ENCODE measurements at regions not wholly inside any gene's neighbourhood (a gene's known extent, or its start where the extent isn't known, plus 50 kb on each side); places are given as distances from the start of the nearest gene placed in this dataset.

- Histone ChIP-seq H3K27ac (ENCODE audit: extremely low read depth, low read depth, low read length) (no peak overlapping the region), H3K9me3 (ENCODE audit: control insufficient read depth, insufficient read depth, low read depth, low read length) (no peaks in the 10 kb centered on the region), H3K4me1 (ENCODE audit: control insufficient read depth, insufficient read depth, low read length) (no peaks in the 10 kb centered on the region), H3K4me3 (ENCODE audit: low read depth, low read length) (no peak overlapping the region), H3K36me3 (ENCODE audit: control insufficient read depth in 2 of 2, insufficient read depth in 1 of 2, low read length in 2 of 2) (no peaks in the 10 kb centered on the region)
- ChIA-PET POLR2A (no interaction called here), CTCF (interaction anchor here (0.5 to 5.2 kb wide), 42 partner anchors 11 to 1364 kb away, joined by 3 to 45 read pairs (median 4); no protein-coding TSS in a partner anchor)
- no peak for TF ChIP-seq ZNF426 (tag by site-specific recombination; IDR thresholded peaks at IDR 0.05)
- no peak for TF ChIP-seq ZNF501 (tag by site-specific recombination; IDR thresholded peaks at IDR 0.05)
- TF ChIP-seq ZNF114 (tag by site-specific recombination; IDR thresholded peaks at IDR 0.05), result no peak
- no peak for TF ChIP-seq ZSCAN4 (tag by site-specific recombination; IDR thresholded peaks at IDR 0.05)
- no peak for TF ChIP-seq ZBTB8A (tag by site-specific recombination; IDR thresholded peaks at IDR 0.05)
- no peak for TF ChIP-seq MZF1 (tag by site-specific recombination; IDR thresholded peaks at IDR 0.05; ENCODE audit: borderline replicate concordance)
- no peak for TF ChIP-seq ZNF292 (tag by site-specific recombination; IDR thresholded peaks at IDR 0.05; ENCODE audit: borderline replicate concordance, low read depth)
- TF ChIP-seq REST (tag by site-specific recombination; IDR thresholded peaks at IDR 0.05), result no peak
- no peak for TF ChIP-seq ZNF514 (tag by site-specific recombination; IDR thresholded peaks at IDR 0.05)
- no peak for TF ChIP-seq ZNF777 (tag by site-specific recombination; IDR thresholded peaks at IDR 0.05; ENCODE audit: borderline replicate concordance)
- no peak for TF ChIP-seq REPIN1 (tag by site-specific recombination; IDR thresholded peaks at IDR 0.05; ENCODE audit: low read depth)
- TF ChIP-seq, protein P1, sequence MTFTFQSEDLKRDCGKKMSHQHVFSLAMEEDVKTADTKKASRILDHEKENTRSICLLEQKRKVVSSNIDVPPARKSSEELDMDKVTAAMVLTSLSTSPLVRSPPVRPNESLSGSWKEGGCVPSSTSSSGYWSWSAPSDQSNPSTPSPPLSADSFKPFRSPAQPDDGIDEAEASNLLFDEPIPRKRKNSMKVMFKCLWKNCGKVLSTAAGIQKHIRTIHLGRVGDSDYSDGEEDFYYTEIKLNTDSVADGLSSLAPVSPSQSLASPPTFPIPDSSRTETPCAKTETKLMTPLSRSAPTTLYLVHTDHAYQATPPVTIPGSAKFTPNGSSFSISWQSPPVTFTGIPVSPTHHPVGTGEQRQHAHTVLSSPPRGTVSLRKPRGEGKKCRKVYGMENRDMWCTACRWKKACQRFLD (tag by site-specific recombination; IDR thresholded peaks at IDR 0.05), result no peak
- TF ChIP-seq ZNF610 (tag by site-specific recombination; IDR thresholded peaks at IDR 0.05; ENCODE audit: borderline replicate concordance), result no peak
- TF ChIP-seq GLIS1 (tag by site-specific recombination; IDR thresholded peaks at IDR 0.05), result no peak
- TF ChIP-seq ZNF138 (tag by site-specific recombination; IDR thresholded peaks at IDR 0.05; ENCODE audit: borderline replicate concordance), result no peak
- TF ChIP-seq ZIC2 (tag by site-specific recombination; IDR thresholded peaks at IDR 0.05), result no peak
- no peak for TF ChIP-seq GLI2 (tag by site-specific recombination; IDR thresholded peaks at IDR 0.05; ENCODE audit: borderline replicate concordance, low read depth)
- TF ChIP-seq TRIM28 (IDR thresholded peaks at IDR 0.05; ENCODE audit: borderline replicate concordance, low read length), result no peak
Observed at GRCh38 chr1:209249280-209249670, 334.2 kb upstream of the CAMK1G start.

DNA sequence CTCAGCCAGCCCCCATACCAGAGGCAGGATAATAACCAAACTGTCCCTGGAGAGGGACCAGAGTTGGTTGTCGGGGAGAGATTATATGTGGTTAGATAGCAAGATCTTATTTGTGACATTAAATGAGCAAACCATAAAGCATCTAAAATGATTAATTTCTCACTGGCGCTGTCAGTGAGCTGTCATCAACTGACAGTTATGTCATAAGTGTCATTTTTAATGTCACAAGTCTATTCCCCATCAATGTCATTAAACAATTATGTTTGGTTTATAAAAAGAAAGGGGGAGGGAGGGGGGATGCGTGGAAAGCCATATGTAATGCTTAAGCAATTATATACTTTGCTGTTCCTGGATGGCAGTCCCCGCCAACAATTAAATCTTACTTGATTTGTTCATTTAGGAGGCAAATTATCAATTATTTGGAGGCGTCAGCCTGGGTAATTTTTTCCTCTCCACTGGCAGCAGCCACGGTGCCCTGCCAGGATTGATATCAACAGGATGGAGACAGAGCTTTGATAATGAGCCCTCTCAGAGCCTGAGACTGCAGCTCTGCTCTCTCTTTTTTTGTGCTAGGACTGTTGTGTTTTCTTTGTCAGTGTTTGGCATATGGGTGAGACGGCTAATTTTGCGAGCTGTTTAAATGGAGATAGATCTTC is 333.6 kb upstream of the CAMK1G start:
- ChIA-PET POLR2A (no interaction called here), CTCF (interaction anchor here (0.6 to 5.2 kb wide), 16 partner anchors 11 to 888 kb away, joined by 3 to 45 read pairs (median 4); no protein-coding TSS in a partner anchor)
- no peak overlapping the region for H3K27ac ChIP-seq (ENCODE audit: extremely low read depth, low read depth, low read length)
- no peaks in the 10 kb centered on the region for H3K36me3 ChIP-seq (ENCODE audit: control insufficient read depth in 2 of 2, insufficient read depth in 1 of 2, low read length in 2 of 2)
- TF ChIP-seq ZNF639 (tag by site-specific recombination; IDR thresholded peaks at IDR 0.05) (no peak), MYNN (tag by site-specific recombination; IDR thresholded peaks at IDR 0.05; ENCODE audit: borderline replicate concordance) (no peak), ZXDB (tag by site-specific recombination; IDR thresholded peaks at IDR 0.05) (no peak), ZNF362 (tag by site-specific recombination; IDR thresholded peaks at IDR 0.05) (no peak), ZNF707 (tag by site-specific recombination; IDR thresholded peaks at IDR 0.05) (no peak), ZNF155 (tag by site-specific recombination; IDR thresholded peaks at IDR 0.05) (no peak), ZNF473 (tag by site-specific recombination; IDR thresholded peaks at IDR 0.05) (no peak), ZNF792 (tag by site-specific recombination; IDR thresholded peaks at IDR 0.05) (no peak), ZNF221 (tag by site-specific recombination; IDR thresholded peaks at IDR 0.05; ENCODE audit: borderline replicate concordance) (no peak)
- H3K4me3 ChIP-seq (ENCODE audit: low read depth, low read length), result no peak overlapping the region
- H3K4me1 ChIP-seq (ENCODE audit: control insufficient read depth, insufficient read depth, low read length), result no peaks in the 10 kb centered on the region
- H3K9me3 ChIP-seq (ENCODE audit: control insufficient read depth, insufficient read depth, low read depth, low read length), result no peaks in the 10 kb centered on the region
